Astrocyte (in vitro differentiated cells and primary cell): ENCODE measurements at regions not wholly inside any gene's neighbourhood (a gene's known extent, or its start where the extent isn't known, plus 50 kb on each side); places are given as distances from the start of the nearest gene placed in this dataset.
"Not testable (repeated sequence)": the region's sequence is repeated elsewhere in the genome, so short reads cannot be mapped to it uniquely, and the experiment has no call there.

ENCODE experiments used
- EZH2 ChIP-seq: IDR thresholded peaks from 2 replicates; pipeline ENCODE4 v1.6.1; 2012; ENCODE audit warnings: mild to moderate bottlenecking, low read length, inconsistent platforms; ENCODE audit not compliant: insufficient read depth
- TF ChIP-seq, protein P1 (sequence below): IDR thresholded peaks from 2 replicates; pipeline ENCODE4 v1.5.1; 2011; ENCODE audit warnings: low read depth, mild to moderate bottlenecking, inconsistent platforms, low read length, moderate library complexity; ENCODE audit not compliant: insufficient read depth

DNA sequence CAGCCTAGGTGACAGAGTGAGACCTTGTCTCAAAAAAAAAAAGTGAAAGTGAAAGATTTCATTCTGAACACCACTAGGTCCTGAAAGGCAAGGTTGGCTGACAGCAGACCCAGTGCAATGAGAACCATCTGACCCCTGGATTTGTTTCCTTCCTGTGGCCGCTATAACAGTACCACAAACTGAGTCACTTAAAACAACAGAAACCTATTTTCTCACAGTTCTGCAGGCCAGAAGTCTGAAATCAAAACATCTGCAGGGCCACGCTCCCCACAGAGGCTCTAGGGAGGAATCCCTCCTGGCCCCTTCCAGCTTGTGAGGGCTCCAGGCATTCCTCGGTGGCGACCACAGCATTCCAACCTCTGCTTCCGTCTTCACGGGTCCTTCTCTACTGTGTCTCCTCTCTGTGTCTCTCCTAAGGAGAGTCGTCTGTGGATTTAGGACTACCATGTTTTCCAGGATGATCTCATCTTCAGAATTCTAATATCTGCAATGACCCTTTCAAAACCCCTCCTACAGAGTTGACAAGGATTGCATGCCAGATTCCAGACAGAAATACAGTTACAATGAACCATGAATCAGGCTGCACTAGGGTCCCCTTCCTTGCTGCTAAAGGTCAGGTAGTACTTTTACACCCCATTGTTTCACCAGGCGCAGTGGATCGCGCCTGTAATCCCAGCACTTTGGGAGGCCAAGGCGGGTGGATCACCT, 78.0 kb upstream of the ADGRL1 start:
- not testable (repeated sequence) for TF ChIP-seq EZH2
- TF ChIP-seq, protein P1, sequence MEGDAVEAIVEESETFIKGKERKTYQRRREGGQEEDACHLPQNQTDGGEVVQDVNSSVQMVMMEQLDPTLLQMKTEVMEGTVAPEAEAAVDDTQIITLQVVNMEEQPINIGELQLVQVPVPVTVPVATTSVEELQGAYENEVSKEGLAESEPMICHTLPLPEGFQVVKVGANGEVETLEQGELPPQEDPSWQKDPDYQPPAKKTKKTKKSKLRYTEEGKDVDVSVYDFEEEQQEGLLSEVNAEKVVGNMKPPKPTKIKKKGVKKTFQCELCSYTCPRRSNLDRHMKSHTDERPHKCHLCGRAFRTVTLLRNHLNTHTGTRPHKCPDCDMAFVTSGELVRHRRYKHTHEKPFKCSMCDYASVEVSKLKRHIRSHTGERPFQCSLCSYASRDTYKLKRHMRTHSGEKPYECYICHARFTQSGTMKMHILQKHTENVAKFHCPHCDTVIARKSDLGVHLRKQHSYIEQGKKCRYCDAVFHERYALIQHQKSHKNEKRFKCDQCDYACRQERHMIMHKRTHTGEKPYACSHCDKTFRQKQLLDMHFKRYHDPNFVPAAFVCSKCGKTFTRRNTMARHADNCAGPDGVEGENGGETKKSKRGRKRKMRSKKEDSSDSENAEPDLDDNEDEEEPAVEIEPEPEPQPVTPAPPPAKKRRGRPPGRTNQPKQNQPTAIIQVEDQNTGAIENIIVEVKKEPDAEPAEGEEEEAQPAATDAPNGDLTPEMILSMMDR, result not testable (repeated sequence)
